DMS153 treated with DMSO at 0.1 percent for 48 hours (cell line): ENCODE measurements at regions not wholly inside any gene's neighbourhood (a gene's known extent, or its start where the extent isn't known, plus 50 kb on each side); places are given as distances from the start of the nearest gene placed in this dataset.
A peak's percentile ranks its signal among the peaks of the same experiment; 100 is the strongest.
"Not testable (repeated sequence)": the region's sequence is repeated elsewhere in the genome, so short reads cannot be mapped to it uniquely, and the experiment has no call there.

Experiments used
- DNase-seq: peaks from one replicate; lab custom pipeline; 2025; ENCODE audit not compliant: unreplicated experiment; lab: John Stamatoyannopoulos, UW

GRCh38 chr4:156330436-156331031, 376.9 kb upstream of the CTSO start:
- no peak for DNase-seq

- DNase-seq, result no peak
Observed at GRCh38 chr4:156329779-156330178, 376.1 kb upstream of the CTSO start.

GRCh38 chr4:156328882-156329281, 375.2 kb upstream of the CTSO start:
- DNase-seq, result no peak

- no peak for DNase-seq
Observed at GRCh38 chr4:156326246-156326645, 372.6 kb upstream of the CTSO start.

GRCh38 chr4:156322592-156322991, 368.9 kb upstream of the CTSO start:
- DNase-seq, result no peak

GRCh38 chr4:156321203-156321602, 367.5 kb upstream of the CTSO start:
- no peak for DNase-seq

GRCh38 chr4:156313497-156313896, 359.8 kb upstream of the CTSO start:
- no peak for DNase-seq

- DNase-seq, result no peak
Observed at GRCh38 chr4:156312261-156312847, 358.7 kb upstream of the CTSO start.

- DNase-seq, result no peak
Observed at GRCh38 chr4:156309031-156309430, 355.4 kb upstream of the CTSO start.

- peak; percentile 90 for DNase-seq
Observed at GRCh38 chr4:156303708-156304107, 350.0 kb upstream of the CTSO start.

- peak; percentile 78 for DNase-seq
Observed at GRCh38 chr4:156298230-156298629, 344.6 kb upstream of the CTSO start.

- no peak for DNase-seq
Observed at GRCh38 chr4:156295676-156296195, 342.1 kb upstream of the CTSO start.

GRCh38 chr4:156294577-156294976, 340.9 kb upstream of the CTSO start:
- peak; percentile 63 for DNase-seq

- DNase-seq, result peak; percentile 21
Observed at GRCh38 chr4:156293657-156294297, 340.1 kb upstream of the CTSO start.

GRCh38 chr4:156291317-156291716, 337.7 kb upstream of the CTSO start:
- DNase-seq, result no peak

- DNase-seq, result no peak
Observed at GRCh38 chr4:156290811-156291210, 337.1 kb upstream of the CTSO start.

GRCh38 chr4:156290026-156290425, 336.4 kb upstream of the CTSO start:
- not testable (repeated sequence) for DNase-seq

GRCh38 chr4:156280686-156281085, 327.0 kb upstream of the CTSO start:
- no peak for DNase-seq

- no peak for DNase-seq
Observed at GRCh38 chr4:156265407-156265806, 311.7 kb upstream of the CTSO start.

- DNase-seq, result no peak
Observed at GRCh38 chr4:156261230-156261629, 307.6 kb upstream of the CTSO start.

GRCh38 chr4:156255230-156256007, 301.8 kb upstream of the CTSO start:
- DNase-seq, result peak; percentile 36
